Skeletal muscle satellite cell (primary cell): ENCODE measurements at regions not wholly inside any gene's neighbourhood (a gene's known extent, or its start where the extent isn't known, plus 50 kb on each side); places are given as distances from the start of the nearest gene placed in this dataset.

Experiments
- H3K27me3 ChIP-seq: 2 replicates; pipeline ENCODE4 v1.7.0; 2013; ENCODE audit warnings: low read length; ENCODE audit not compliant: control insufficient read depth, insufficient read depth
- H3K36me3 ChIP-seq: 2 replicates; pipeline ENCODE4 v1.7.0; 2013; ENCODE audit warnings: mild to moderate bottlenecking, control low read depth, low read length; ENCODE audit not compliant: insufficient read depth
- H3K4me1 ChIP-seq: 2 replicates; pipeline ENCODE4 v1.7.0; 2013; ENCODE audit warnings: low read length; ENCODE audit not compliant: control insufficient read depth, insufficient read depth
- H3K4me2 ChIP-seq: 2 replicates; pipeline ENCODE4 v1.7.0; 2013; ENCODE audit warnings: mild to moderate bottlenecking, low read length
- H3K4me3 ChIP-seq: 2 replicates; pipeline ENCODE4 v1.7.0; 2013; ENCODE audit warnings: low read length
- H3K9ac ChIP-seq: 2 replicates; pipeline ENCODE4 v1.7.0; 2013; ENCODE audit warnings: mild to moderate bottlenecking, low read depth, low read length, moderate library complexity
- H3K9me3 ChIP-seq: replicated peaks from 2 replicates; pipeline ENCODE4 v1.7.0; 2013; ENCODE audit warnings: mild to moderate bottlenecking, control low read depth, low read length

GRCh38 chr22:42321908-42322561 lies 51.6 kb upstream of the TCF20 start:
- Histone ChIP-seq H3K4me2 (no peak overlapping the region), H3K27me3 (peaks cover 58% of the 10 kb centered on the region), H3K4me1 (no peaks in the 10 kb centered on the region), H3K9me3 (no peaks in the 10 kb centered on the region), H3K36me3 (no peaks in the 10 kb centered on the region), H3K9ac (no peak overlapping the region), H3K4me3 (no peak overlapping the region)

- no peaks in the 10 kb centered on the region for H3K4me1 ChIP-seq
- no peak overlapping the region for H3K4me2 ChIP-seq
- no peaks in the 10 kb centered on the region for H3K36me3 ChIP-seq
- no peak overlapping the region for H3K4me3 ChIP-seq
- no peaks in the 10 kb centered on the region for H3K9me3 ChIP-seq
- H3K9ac ChIP-seq: no peak overlapping the region
- H3K27me3 ChIP-seq: peaks cover 56% of the 10 kb centered on the region
Measured at GRCh38 chr22:42320443-42321416, 50.3 kb upstream of the TCF20 start.
